Activated B cell treated with CpG ODN at 0.5 μM for 24 hours (primary cell): ENCODE measurements at regions not wholly inside any gene's neighbourhood (a gene's known extent, or its start where the extent isn't known, plus 50 kb on each side); places are given as distances from the start of the nearest gene placed in this dataset.

Experiments used
- ATAC-seq: fragments of 200-7000 bp; cut with Tn5 transposase; one replicate; pipeline ENCODE4 v1.10.0; 2021; ENCODE audit warnings: low read depth, mild to moderate bottlenecking, moderate library complexity
- CTCF ChIA-PET: fragments of 350-600 bp; sonication (Branson Sonifier 250); formaldehyde crosslinking; loops from one replicate; lab custom pipeline; 2021; ENCODE audit warnings: antibody characterized with exemption; lab: Charles Lee
- POLR2A ChIA-PET: fragments of 350-600 bp; sonication (Branson Sonifier 250); formaldehyde crosslinking; loops from one replicate; lab custom pipeline; 2021; ENCODE audit warnings: antibody characterized with exemption; lab: Charles Lee
- DNase-seq: peaks from one replicate; pipeline ENCODE4 v3.0.0; 2022
- H3K27ac Mint-ChIP-seq: one replicate; pipeline ENCODE4 v1.8.0; 2020; ENCODE audit warnings: mixed read lengths
- H3K27me3 Mint-ChIP-seq: one replicate; pipeline ENCODE4 v1.8.0; 2021; ENCODE audit warnings: mixed read lengths
- H3K36me3 Mint-ChIP-seq: one replicate; pipeline ENCODE4 v1.8.0; 2021; ENCODE audit warnings: low read depth, mixed read lengths
- H3K4me1 Mint-ChIP-seq: one replicate; pipeline ENCODE4 v1.8.0; 2021; ENCODE audit warnings: mixed read lengths
- H3K4me3 Mint-ChIP-seq: one replicate; pipeline ENCODE4 v1.8.0; 2020; ENCODE audit warnings: mild to moderate bottlenecking, mixed read lengths
- H3K9me3 Mint-ChIP-seq: one replicate; pipeline ENCODE4 v1.8.0; 2020; ENCODE audit warnings: mixed read lengths
- intact Hi-C: fragments of 100-400 bp; cut with micrococcal nuclease; formaldehyde crosslinking; loops from one replicate; pipeline ENCODE4 v1.15.1; 2024
- TF ChIP-seq, protein P1 (sequence below): fragments of 200-600 bp; IDR thresholded peaks from one replicate; pipeline ENCODE4 v1.8.0; 2022; ENCODE audit warnings: antibody characterized with exemption, mild to moderate bottlenecking

DNA sequence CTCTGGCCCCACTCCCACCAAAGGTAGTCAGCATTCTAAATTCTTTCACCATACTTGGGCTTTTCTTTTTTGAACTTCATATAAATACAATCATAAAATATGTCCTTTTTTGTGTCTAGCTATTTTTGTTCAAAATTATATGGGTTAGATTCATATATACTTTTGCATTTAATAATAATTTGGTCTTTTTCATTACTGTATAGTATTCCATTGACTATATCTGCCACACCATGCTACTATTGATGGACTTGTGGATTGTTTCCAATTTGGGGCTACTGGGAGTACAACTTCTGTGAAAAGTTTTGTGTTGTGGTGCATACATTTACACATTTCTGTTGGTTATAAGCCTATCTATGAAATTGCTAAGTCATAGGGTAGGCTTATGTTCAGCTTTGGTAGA is 85.7 kb downstream of the GLUL start:
- ChIA-PET POLR2A (no interaction called here), CTCF (no interaction called here)
- ATAC-seq (no peak), DNase-seq (no peak)
- TF ChIP-seq, protein P1, sequence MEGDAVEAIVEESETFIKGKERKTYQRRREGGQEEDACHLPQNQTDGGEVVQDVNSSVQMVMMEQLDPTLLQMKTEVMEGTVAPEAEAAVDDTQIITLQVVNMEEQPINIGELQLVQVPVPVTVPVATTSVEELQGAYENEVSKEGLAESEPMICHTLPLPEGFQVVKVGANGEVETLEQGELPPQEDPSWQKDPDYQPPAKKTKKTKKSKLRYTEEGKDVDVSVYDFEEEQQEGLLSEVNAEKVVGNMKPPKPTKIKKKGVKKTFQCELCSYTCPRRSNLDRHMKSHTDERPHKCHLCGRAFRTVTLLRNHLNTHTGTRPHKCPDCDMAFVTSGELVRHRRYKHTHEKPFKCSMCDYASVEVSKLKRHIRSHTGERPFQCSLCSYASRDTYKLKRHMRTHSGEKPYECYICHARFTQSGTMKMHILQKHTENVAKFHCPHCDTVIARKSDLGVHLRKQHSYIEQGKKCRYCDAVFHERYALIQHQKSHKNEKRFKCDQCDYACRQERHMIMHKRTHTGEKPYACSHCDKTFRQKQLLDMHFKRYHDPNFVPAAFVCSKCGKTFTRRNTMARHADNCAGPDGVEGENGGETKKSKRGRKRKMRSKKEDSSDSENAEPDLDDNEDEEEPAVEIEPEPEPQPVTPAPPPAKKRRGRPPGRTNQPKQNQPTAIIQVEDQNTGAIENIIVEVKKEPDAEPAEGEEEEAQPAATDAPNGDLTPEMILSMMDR = no peak
- H3K4me3 Mint-ChIP-seq = no peak overlapping the region
- no peak overlapping the region for H3K27ac Mint-ChIP-seq
- intact Hi-C loops = no loop called here
- H3K9me3 Mint-ChIP-seq = peaks cover 2% of the 10 kb centered on the region
- H3K36me3 Mint-ChIP-seq = no peaks in the 10 kb centered on the region
- no peaks in the 10 kb centered on the region for H3K27me3 Mint-ChIP-seq
- no peaks in the 10 kb centered on the region for H3K4me1 Mint-ChIP-seq

DNA sequence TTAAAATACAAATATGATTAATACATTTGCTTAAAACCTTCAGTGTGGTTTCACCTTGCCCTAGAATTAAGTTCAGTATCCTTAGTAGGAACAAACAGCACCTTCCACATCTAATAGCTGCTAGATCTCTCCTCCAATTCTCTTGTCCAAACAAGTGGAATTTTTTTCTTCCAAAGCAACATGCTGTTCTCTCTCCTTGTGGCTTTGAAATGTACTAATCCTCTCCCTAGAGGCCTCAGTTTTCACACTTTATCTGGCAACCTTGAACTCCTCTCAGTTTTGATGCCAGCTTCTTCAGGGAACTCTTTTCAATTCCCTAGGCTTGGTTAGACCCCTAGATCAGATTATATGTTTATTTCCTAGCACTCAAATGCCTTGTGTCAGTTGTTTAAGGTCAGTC is 87.0 kb downstream of the GLUL start:
- H3K36me3 Mint-ChIP-seq = no peaks in the 10 kb centered on the region
- no peak for ATAC-seq
- intact Hi-C loops = no loop called here
- TF ChIP-seq, protein P1 = no peak
- peaks cover under 1% of the 10 kb centered on the region for H3K27me3 Mint-ChIP-seq
- ChIA-PET POLR2A (no interaction called here), CTCF (no interaction called here)
- H3K9me3 Mint-ChIP-seq = peaks cover 2% of the 10 kb centered on the region
- H3K4me3 Mint-ChIP-seq = no peak overlapping the region
- no peak overlapping the region for H3K27ac Mint-ChIP-seq
- no peaks in the 10 kb centered on the region for H3K4me1 Mint-ChIP-seq
- no peak for DNase-seq

DNA sequence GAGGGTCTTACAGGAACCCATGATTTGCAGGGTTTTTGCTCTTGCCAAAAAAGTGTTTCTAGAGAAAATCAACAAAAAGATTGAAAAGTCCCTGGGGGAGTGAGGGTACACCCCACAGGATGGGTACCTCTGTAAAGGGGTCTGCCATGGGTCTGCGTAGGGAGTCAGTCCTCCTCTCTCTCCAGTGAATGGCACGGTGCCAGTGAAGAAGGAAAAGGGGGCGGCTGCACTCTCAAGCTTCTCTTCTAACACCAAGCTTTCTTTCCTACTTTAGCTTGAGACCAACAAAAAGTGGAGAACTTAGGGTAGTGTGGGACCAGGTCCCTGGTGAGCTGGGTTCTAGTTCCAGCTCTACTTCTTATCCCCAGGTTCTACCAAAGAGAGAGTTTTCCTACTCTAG is 87.4 kb downstream of the GLUL start:
- ATAC-seq (no peak), DNase-seq (no peak)
- TF ChIP-seq, protein P1 = no peak
- no peak overlapping the region for H3K4me3 Mint-ChIP-seq
- peaks cover 3% of the 10 kb centered on the region for H3K27me3 Mint-ChIP-seq
- ChIA-PET POLR2A (no interaction called here), CTCF (no interaction called here)
- no peaks in the 10 kb centered on the region for H3K36me3 Mint-ChIP-seq
- H3K4me1 Mint-ChIP-seq = no peaks in the 10 kb centered on the region
- intact Hi-C loops = no loop called here
- H3K27ac Mint-ChIP-seq = no peak overlapping the region
- peaks cover 2% of the 10 kb centered on the region for H3K9me3 Mint-ChIP-seq

DNA sequence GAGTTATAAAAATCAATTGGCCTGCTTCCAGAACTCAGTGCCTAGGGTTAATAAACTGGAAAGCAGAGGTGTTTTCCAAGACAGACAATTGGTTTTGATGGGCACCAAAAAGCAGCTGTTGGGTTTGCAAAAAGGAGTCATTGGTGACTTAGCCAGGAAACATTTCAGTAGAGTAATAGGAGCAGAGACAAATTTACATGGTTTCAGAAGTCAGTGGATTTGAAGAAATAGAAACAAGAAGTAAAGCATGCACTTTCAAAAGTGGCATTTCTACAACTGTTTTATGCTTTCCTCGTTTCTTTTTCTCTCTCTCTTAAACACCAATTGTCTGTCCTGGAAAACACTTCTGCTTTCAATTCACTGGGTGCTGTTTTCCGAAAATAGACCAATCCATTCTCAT is 87.8 kb downstream of the GLUL start:
- H3K4me1 Mint-ChIP-seq = no peaks in the 10 kb centered on the region
- peaks cover 3% of the 10 kb centered on the region for H3K27me3 Mint-ChIP-seq
- POLR2A ChIA-PET = no interaction called here
- CTCF ChIA-PET = no interaction called here
- ATAC-seq (no peak), DNase-seq (no peak)
- H3K36me3 Mint-ChIP-seq = no peaks in the 10 kb centered on the region
- H3K4me3 Mint-ChIP-seq = no peak overlapping the region
- H3K27ac Mint-ChIP-seq = no peak overlapping the region
- peaks cover 2% of the 10 kb centered on the region for H3K9me3 Mint-ChIP-seq
- TF ChIP-seq, protein P1 = no peak
- intact Hi-C loops = no loop called here

DNA sequence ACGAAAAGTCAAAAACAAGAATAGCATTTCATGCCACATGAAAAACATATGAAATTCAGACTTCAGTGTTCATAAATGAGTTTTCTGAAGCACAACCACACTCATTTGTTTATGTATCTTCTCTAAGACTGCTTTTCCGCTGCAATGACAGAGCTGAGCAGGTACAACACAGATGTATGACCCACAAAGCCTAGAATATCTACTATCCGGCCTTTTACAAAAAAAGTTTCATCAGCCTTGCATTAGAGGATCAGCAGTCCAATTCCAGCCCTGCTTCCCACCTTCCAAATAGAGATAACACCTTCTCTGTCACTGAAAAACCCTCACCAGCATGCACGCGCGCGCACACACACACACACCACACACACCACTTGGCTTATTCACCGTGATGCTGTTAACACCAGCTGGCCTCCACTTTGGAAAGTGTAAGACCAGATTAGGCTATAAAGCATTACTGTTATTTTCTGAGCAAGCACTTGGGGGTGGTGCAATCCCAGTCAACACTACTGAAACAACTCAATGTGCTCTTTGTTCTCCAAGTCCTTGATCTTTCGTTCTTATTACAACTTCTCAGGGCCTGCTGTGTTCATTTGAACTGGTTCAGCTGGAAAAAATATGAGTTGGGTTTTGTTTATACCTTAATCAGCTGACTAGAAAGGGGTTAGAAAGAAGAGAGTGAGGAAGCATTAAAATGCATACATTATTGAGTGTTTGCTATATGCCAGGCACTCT is 90.0 kb downstream of the GLUL start:
- no peak for DNase-seq
- Mint-ChIP-seq H3K4me1 (no peaks in the 10 kb centered on the region), H3K4me3 (no peak overlapping the region), H3K27me3 (peaks cover 3% of the 10 kb centered on the region), H3K27ac (no peak overlapping the region), H3K36me3 (no peaks in the 10 kb centered on the region), H3K9me3 (peaks cover 2% of the 10 kb centered on the region)
- TF ChIP-seq, protein P1 = no peak
- ATAC-seq = no peak
- intact Hi-C loops = no loop called here
- ChIA-PET POLR2A (no interaction called here), CTCF (no interaction called here)
